ENCODE measurements at regions not wholly inside any gene's neighbourhood (a gene's known extent, or its start where the extent isn't known, plus 50 kb on each side); places are given as distances from the start of the nearest gene placed in this dataset.
"Not testable (repeated sequence)": the region's sequence is repeated elsewhere in the genome, so short reads cannot be mapped to it uniquely, and the experiment has no call there.

DNA sequence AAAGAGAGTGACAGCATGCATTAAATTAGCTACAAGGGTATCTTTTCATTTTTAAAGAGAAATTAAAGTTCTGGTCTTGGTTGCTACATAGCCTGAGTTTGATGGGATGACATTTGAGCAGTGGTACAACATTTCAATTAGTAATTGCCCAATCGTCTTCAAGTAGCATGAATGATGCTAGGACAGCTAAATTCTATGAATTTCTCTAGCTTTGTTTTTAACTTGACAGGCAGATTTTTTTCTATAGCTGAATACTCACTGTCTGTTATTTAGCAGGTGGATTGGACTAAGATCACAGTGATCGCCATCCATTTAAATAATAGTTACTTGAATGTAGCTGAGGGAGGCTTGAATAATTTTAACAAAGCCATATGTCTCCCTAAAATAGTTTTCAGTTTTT, 162.2 kb downstream of the OXSM start:
- DNase-seq (ENCODE audit: low spot score), result no peak

DNA sequence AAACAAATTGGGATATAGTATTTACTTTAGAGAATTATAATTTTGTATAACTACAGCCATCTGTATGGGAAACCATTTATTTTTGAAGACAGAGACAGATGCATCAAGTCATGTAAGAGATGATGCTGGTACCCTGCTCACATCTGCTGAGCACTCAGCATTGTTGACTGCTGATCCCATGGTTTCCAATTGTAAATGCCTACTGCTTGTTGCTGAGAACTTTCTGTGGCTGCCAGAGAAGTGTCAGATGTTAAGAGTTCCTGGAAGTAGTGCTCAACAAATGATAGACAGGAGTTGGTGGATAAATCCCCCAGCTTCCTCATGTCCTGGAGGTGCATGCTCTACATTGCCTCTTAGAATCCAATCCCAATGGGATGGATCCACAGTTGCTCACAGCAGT, 167.1 kb downstream of the OXSM start:
- no peak for DNase-seq (ENCODE audit: low spot score)

DNA sequence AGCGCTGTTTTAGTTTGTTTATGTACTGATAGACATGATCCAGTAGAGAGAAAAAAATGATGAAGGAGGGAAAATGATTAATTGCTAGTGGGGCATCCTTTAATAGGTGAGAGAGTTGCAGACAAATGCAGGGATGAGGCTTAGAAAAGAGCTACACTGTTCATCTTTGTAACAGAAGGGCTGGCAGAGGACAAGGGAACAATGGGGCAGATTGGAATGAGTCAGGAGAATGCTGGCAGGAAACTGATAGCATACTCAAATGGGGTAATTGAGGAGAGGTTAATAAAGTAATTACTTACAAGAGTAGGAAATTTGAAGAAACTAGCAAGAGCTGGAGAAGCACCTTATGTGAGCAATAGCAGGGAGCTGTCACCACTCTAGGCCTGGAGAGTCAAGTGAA, 170.9 kb downstream of the OXSM start:
- DNase-seq (ENCODE audit: low spot score), result no peak

DNA sequence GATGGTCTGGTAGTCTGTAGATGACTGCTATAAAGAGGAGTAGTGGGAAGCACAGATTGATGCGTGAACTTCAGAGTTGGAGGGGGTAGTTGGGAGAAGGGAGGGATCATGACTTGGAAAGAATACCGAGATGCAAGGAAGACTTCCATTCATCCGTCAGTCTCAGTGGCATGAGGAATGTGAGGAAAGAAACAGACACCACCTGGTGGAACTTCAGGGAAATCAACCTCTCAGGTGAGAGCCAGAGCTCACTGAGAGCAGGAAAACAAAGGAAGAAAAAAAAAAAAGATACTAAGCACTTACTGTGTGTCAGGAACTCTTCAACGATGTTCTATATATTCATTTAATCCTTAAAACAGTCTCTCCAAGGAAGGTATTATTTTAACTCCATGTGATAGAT, 172.4 kb downstream of the OXSM start:
- peak; percentile 28 for DNase-seq (ENCODE audit: low spot score)

DNA sequence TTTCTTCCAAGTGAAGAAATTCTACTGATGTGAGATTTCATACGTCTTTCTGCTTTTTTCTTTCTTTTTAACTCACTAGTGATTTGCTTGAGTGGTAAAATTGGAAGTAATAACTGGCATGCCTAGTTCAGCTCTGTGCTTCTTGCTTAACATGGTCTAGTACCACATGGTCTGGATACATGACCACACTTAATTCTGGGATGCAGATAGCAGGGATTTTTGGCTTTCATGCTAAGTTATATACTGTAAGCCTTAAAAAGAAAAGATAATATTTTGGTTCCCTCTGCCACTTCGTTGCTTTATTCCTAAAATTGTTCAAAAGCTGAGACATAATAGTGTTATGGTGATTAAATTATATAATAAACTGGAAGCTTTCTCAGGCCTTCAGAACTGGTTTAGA, 174.3 kb downstream of the OXSM start:
- DNase-seq (ENCODE audit: low spot score), result no peak

DNA sequence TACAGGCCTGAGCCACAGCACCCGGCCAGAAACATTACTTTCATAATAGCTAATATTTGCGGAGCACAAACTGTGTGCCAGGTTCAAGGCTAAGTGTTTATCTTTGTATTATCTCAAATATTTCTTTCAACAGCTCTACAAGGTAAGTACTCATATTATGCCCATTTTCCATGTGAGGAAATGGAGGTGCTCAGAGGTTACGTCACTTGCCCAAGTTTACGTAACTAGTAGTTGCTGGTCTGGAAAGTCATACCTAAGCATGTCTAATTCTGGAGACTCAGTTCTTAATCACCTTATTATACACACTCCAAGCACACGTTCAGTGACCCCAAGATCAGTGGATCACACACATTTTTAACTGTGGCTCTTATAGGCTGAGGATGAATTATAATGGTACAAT, 177.5 kb downstream of the OXSM start:
- DNase-seq (ENCODE audit: low spot score), result no peak

DNA sequence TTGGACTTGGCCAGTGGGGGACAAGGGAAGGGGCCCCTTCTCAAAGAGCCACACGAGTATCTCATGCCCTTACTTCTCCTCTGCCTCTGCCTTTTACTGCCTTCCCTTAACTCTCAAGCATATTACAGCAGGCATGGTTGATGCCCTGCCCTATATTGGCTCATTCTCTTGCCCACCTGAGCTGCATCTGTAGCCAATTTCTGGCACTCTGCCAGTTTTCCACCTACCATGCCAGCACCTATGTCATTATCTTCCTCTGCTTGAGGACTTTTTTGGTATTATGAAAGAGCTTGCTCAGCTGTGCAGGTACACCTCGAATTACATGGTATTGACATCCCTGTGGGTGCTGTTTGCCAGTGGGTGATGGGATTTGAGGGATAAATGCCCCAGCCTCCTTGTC, 181.8 kb downstream of the OXSM start:
- DNase-seq (ENCODE audit: low spot score), result no peak

DNA sequence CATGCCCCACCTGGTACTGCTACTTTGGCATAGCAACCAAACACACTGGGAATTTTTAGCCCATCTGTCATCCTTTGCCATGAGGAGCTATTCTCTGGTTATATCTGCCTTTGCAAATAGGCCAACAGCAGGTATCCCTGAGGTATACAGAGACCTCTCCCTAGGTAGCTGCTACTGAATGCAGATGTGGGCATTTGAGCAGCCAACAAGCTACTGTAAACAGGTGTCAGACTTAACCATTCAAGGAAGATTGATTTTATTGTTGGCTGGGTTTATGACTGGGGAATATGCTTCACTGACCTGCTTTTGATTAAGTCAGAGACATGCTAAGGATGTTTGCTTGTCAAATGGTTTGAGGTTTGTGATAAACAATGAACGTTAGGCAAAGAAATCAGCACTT, 183.2 kb downstream of the OXSM start:
- no peak for DNase-seq (ENCODE audit: low spot score)

DNA sequence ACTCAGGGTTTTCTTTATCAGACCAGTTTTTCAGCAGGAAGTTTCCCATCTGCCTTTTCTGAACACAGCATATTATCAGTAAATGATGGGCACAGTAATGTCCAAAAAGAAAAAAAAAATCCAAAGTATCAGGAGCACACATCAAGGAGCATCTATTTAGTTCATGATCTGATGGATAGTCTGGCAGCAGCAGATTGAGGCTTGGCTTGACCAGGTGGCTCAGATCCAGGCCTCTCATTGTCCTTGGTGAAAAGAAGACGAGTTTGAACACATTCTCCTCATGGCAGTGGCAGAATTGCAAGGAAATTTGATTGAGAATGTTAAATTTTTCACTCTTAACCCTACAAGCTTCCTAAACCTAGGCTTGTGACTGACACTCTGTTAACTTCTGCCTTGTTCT, 192.9 kb downstream of the OXSM start:
- no peak for DNase-seq (ENCODE audit: low spot score)

DNA sequence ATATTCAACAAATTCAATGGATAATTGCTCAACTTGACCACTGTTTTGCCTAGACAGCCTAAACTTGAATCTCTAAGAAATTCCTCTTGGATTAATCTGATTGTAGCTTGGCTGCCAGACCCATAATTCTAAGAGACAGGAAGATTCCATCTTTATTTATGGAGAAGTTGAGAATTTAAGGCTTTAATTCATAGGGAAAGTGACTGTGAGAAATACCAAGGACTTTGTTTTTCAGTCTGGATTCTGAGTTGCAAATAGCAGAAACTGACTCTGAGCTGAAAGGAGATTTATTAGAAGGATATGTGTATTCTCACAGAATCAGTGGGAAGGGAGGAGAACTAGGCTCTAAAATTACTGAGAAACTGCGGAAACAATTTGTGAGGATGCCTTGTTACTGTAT, 195.7 kb downstream of the OXSM start:
- DNase-seq (ENCODE audit: low spot score), result no peak

DNA sequence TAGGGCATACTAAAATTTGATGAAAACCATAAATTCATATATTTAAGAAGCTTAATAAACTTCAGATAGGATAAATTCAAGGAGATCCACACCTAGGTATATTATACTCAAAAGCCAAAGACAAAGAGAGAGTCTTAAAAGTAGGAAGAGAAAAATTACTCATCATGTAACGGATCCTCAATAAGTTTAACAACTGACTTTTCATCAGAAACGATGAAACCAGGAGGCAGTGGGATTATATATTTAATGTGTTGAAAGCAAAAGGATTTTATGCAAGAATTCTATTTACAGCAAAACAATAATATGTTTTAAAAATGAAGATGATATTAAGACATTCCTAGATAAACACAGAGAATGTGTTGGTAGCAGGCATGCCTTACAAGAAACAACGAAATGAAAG, 202.7 kb downstream of the OXSM start:
- DNase-seq (ENCODE audit: low spot score), result no peak

DNA sequence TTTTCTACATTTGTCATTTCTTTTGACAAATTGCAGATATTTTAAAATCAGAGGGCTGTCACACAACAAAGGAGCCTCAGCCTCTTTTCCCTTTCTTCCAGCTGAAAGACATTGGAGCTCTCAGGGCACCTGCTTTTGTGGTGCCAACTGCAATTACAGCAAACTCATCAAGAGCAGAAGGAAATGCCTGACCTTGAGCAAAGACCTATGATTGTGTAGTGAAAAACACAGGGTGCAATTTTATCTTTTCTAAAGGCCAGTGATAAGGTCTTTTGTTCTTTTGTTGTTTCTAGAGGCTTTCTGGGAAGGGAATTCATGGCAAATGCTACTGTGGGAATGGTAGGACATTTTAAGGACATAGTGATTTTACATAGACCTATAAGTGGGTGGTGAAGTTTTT, 214.3 kb downstream of the OXSM start:
- no peak for DNase-seq (ENCODE audit: low spot score)

DNA sequence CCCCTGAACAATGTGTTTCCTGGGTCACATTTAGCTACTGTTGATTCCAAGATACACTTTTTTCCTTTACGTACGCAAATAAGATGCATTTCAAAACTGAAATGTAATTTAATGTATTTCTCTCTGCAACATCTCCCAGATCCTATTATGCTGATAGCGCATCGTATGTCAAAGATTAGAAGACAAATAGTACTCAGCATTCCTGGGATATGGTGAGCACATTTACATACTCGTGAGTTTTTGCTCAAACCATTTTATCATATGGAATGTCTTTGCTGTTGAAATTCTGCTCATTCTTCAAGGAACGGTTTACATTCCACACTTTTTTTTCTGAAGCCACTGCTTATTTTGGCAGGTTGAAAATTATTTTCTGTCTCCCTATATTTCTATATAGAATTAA, 221.4 kb downstream of the OXSM start:
- no peak for DNase-seq (ENCODE audit: low spot score)

DNA sequence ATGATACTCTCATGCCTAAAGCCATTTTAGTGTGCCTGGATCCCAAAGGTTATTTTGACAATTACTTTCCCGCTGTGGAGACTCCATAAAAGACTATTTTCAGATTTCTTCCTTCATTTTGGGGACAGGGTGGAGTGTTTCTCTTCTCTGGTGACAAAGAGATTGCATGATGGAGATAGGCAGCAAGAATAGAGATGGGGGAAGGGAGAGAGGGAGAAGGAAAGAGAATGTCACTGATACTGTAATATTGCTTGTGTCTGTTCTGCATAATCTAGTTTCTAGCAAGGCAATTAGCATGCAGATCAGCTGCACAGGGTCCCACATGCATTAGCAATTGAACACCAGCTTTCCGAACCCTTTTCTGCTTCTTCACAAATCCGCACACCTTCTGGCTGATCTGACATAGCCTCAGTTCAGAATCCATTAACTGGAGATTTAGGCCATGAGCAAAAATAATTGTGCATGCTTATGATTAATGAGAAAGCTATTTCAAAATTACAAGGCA, 222.4 kb downstream of the OXSM start:
- DNase-seq (ENCODE audit: low spot score), result no peak

DNA sequence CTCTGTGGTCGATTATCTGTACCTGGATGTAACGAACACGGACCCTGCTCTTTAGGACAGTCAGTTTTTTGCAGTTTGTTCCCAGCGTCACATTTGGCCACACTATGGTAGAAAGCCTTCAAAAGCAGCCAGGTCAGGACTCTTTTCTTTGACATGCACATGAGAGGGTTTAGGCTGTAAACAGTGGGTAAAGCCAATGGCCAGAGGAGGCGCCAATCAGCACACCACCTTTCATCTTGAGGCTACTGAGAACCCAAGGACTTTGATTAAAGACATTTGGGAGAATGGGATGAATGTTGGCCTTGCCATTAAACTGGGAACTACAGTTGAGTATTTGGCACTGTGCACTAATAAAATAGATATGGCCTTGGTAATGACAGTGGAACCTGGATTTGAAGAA, 225.9 kb downstream of the OXSM start:
- no peak for DNase-seq (ENCODE audit: low spot score)

DNA sequence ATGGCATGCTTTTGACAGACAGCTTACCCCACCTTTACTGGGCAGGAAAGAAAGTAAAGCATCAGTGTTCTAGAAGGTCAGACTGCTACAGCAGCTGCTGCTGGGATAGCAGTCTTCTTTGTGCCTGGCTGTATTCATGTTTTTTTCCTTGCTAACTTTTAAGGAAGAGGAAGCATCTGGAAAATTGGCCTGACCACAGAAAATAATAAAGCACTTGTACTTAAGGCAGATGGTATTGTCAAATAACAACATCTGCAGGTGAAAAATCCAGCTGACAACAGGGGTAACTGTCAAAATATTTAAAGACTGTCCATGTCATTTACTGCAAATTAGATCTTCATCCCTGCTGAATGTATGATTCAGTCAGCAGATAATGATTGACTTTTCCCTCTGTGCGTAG, 229.0 kb downstream of the OXSM start:
- DNase-seq (ENCODE audit: low spot score), result no peak

DNA sequence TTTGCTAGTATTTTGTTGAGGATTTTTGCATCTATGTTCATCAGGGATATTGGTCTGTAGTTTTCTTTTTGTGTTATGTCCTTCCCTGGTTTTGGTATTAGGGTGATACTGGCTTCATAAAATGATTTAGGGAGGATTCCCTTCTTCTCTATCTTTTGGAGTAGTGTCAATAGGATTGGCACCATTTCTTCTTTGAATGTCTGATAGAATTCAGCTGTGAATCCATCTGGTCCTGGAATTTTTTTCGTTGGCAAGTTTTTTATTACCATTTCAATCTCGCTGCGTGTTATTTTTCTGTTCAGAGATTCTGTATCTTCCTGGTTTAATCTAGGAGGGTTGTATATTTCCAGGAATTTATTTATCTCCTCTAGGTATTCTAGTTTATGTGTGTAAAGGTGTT, 234.3 kb downstream of the OXSM start:
- not testable (repeated sequence) for DNase-seq (ENCODE audit: low spot score)

DNA sequence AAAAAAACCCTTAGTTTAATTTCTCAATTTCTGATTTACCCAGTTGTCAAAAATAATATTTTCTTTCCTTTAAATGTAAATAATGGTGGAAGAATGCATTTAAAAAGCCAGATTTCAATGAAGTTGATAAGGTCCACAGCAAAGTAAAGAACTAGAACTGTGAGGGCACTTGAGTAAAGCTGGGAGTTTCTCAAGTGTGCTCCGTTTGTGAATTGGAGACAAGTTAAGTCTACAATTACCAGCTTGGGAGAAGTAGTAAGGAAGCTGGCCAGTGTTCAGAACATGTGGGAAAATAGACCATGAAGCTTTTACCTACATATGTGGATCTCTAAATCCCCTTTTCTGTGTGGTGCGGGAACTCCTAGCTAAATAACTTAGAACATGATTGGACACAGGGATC, 239.4 kb downstream of the OXSM start:
- DNase-seq (ENCODE audit: low spot score), result no peak

DNA sequence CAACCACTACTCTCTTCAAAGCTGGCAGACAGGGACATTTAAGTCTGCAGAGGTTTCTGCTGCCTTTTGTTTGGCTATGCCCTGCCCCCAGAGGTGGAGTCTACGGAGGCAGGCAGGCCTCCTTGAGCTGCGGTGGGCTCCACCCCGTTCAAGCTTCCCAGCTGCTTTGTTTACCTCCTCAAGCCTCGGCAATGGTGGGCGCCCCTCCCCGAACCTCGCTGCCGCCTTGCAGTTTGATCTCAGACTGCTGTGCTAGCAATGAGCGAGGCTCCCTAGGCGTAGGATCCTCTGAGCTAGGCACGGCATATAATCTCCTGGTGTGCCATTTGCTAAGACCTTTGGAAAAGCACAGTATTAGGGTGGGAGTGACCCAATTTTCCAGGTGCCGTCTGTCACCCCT, 252.2 kb downstream of the OXSM start:
- not testable (repeated sequence) for DNase-seq (ENCODE audit: low spot score)

DNA sequence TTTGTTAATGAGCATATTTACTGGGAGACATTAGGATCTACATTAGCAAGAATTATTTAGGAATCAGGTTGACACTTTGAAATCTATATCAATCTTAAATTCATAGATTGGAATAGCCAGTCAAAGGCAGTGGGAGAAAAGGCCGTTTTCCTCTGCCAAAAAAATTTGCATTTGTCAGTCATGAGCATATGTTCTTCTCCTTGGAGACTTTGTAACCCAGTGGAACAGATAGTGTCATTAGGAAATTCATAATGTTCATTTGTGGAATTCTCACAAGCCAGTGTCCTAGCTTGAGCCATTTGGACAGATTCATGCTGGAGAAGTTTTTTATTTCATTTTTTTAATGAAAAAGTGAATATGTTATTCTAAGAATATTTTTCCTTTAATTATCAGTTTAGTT, 260.1 kb downstream of the OXSM start:
- DNase-seq (ENCODE audit: low spot score), result no peak

DNA sequence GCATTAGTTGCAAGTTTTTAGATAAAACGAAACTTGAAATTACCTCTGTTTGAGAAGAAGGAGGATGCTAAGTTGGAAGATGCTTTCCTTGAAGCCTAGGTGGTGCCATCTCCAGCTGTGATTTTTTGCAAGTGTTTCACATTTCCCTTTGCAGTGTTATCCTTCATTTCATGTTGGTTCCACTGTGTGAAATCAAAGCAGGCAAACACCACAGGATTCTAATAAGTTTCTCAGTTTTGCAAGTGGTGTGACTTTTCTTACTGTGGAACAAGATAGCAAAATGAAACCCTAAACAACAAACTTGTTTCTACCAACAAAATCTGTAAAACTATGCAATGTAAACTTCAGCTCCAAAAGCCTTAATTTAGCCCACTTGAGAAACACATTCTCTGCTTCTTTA, 260.9 kb downstream of the OXSM start:
- no peak for DNase-seq (ENCODE audit: low spot score)

DNA sequence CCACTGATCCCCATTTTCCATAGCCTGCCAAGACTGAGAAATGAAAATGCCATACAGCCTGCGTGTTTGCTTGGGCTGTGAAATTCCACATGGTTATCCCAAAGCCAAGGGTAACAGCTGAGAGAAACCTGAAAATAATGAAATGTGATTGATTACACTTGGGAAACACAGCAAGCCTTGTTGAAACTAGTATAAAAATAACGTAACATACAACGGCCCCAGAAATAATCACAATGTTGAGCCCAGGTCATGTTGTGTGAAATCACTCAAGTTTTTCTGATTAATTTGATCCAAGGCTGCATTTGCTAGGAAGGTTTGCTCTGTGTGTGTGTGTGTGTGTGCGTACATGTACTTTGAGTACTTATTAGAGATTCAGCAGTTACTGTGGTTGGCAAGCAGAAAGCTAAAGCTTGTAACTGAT, 269.0 kb downstream of the OXSM start:
- no peak for DNase-seq (ENCODE audit: low spot score)

DNA sequence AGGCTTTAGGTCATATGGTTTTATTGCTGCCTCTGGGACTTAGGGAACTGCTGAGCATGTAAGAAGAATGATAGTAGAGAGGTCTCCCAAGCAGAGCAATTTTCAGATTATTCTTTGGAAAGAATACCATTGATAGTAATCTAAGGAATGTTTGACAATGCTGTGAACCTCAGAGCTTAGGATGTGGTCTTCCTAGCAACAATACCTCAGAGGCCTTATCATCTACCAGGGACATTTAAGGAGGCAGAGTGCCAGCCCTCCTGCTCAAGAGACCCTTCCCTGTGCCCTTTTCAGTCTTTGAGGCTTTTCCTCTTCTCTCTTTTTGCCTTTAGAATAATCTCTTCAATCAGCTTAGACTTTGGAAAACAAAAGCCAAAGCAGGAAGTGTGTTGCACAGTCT, 272.1 kb downstream of the OXSM start:
- DNase-seq (ENCODE audit: low spot score), result no peak

DNA sequence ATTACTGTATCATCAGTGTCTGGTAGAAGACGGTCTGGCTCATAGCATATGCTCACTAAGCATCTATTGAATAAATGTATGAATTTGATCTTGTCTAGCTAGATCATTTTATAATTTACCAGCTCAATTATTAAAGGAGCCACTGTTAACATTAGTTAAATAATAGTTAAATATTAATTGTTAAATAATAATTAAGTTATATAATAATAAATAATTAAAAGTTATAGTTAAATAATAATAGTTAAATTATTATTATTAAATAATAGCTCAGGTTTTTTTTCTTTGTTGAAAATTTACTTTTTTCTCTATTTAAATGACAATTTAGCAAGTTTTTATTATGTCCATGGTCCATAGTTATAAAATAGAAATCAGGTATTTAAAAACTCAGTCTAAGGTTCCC, 274.4 kb downstream of the OXSM start:
- DNase-seq (ENCODE audit: low spot score), result no peak

DNA sequence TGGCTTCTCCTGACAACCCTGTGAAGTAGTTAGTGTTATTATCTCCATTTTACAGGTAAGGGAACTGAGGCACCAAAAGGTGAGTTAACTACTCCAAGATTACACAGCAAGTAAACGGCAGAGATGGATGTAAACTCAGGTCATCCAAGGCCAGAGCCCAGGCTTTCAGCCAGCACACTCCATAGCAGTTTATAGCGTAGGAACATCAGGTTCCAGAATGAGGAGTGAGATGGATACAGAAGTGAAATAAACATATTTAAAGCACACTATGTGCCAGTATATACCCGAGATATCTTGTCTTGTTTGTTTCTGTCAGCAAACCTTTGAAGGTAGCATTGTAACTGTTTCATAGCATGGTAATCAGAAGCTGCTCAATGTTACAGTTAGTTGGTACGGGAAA, 279.0 kb downstream of the OXSM start:
- DNase-seq (ENCODE audit: low spot score), result no peak

Data from SW480 (cell line).